Loucy (cell line): ENCODE measurements at regions not wholly inside any gene's neighbourhood (a gene's known extent, or its start where the extent isn't known, plus 50 kb on each side); places are given as distances from the start of the nearest gene placed in this dataset.

Experiments
- CTCF ChIP-seq: fragments of 200-600 bp; sonication (generic); conservative IDR thresholded peaks from 2 replicates; pipeline ENCODE4 v1.5.1; 2014; ENCODE audit warnings: mild to moderate bottlenecking, antibody characterized with exemption, low read length
- EZH2phosphoT487 ChIP-seq: fragments of 200-600 bp; IDR thresholded peaks from 2 replicates; pipeline ENCODE4 v1.6.1; 2018; ENCODE audit warnings: antibody characterized with exemption, mild to moderate bottlenecking, moderate library complexity, borderline replicate concordance

- TF ChIP-seq CTCF = no peak
- no peak for TF ChIP-seq EZH2phosphoT487
These were observed 276.4 kb downstream of the PDGFC start for GRCh38 chr4:156695163-156695562.
